Mesodermal cell (in vitro differentiated cells): ENCODE measurements at regions not wholly inside any gene's neighbourhood (a gene's known extent, or its start where the extent isn't known, plus 50 kb on each side); places are given as distances from the start of the nearest gene placed in this dataset.

Experiments
- H3K27ac ChIP-seq: 2 replicates; pipeline ENCODE4 v1.7.0; 2013; ENCODE audit warnings: mild to moderate bottlenecking, low read depth, low read length, moderate library complexity; ENCODE audit not compliant: severe bottlenecking
- H3K36me3 ChIP-seq: 2 replicates; pipeline ENCODE4 v1.7.1; 2013; ENCODE audit warnings: mild to moderate bottlenecking, low read length, moderate library complexity; ENCODE audit not compliant: control insufficient read depth, insufficient read depth
- H3K4me1 ChIP-seq: one replicate; pipeline ENCODE4 v1.7.1; 2013; ENCODE audit warnings: mild to moderate bottlenecking, low read length; ENCODE audit not compliant: insufficient read depth, control insufficient read depth, poor library complexity, severe bottlenecking
- H3K4me3 ChIP-seq: 2 replicates; pipeline ENCODE4 v1.7.0; 2013; ENCODE audit warnings: low read length, control low read depth, mild to moderate bottlenecking; ENCODE audit not compliant: insufficient read depth, poor library complexity, severe bottlenecking; ENCODE audit errors: extremely low read depth
- H3K9me3 ChIP-seq: 2 replicates; pipeline ENCODE4 v1.7.1; 2013; ENCODE audit warnings: mild to moderate bottlenecking, low read length, moderate library complexity; ENCODE audit not compliant: control insufficient read depth
- WGBS, 2 experiments: methylation state at CpG; one replicate each; pipeline ENCODE4 v1.1.5; 2013; ENCODE audit warnings: missing lambda C conversion rate in 2 of 2; ENCODE audit not compliant: insufficient coverage in 2 of 2; 5-methylcytosine and 5-hydroxymethylcytosine counted together

- no peaks in the 10 kb centered on the region for H3K36me3 ChIP-seq
- H3K9me3 ChIP-seq = no peaks in the 10 kb centered on the region
- no peaks in the 10 kb centered on the region for H3K4me1 ChIP-seq
- 91 to 93% methylated on average over 6 of the region's 7 CpGs for WGBS, 2 experiments
- H3K4me3 ChIP-seq = no peak overlapping the region
- no peak overlapping the region for H3K27ac ChIP-seq
These were observed 270.2 kb downstream of the SHOX2 start for GRCh38 chr3:157836022-157836421.

GRCh38 chr3:157832588-157832987, 273.6 kb downstream of the SHOX2 start:
- Histone ChIP-seq H3K9me3 (no peaks in the 10 kb centered on the region), H3K4me1 (no peaks in the 10 kb centered on the region), H3K4me3 (no peak overlapping the region), H3K27ac (no peak overlapping the region), H3K36me3 (no peaks in the 10 kb centered on the region)
- WGBS, 2 experiments = 100% methylated on average over 2 of the region's 3 CpGs; no CpG with 5 or more reads in 1 of the 2 experiments

GRCh38 chr3:157830556-157831236, 275.5 kb downstream of the SHOX2 start:
- 78 to 84% methylated on average over 5 of the region's 7 CpGs for WGBS, 2 experiments
- no peaks in the 10 kb centered on the region for H3K36me3 ChIP-seq

GRCh38 chr3:157829786-157830185, 276.4 kb downstream of the SHOX2 start:
- H3K4me1 ChIP-seq = no peaks in the 10 kb centered on the region
- no peak overlapping the region for H3K4me3 ChIP-seq
- no CpG with 5 or more reads among the region's 2 CpGs for WGBS, 2 experiments
- no peaks in the 10 kb centered on the region for H3K9me3 ChIP-seq
- H3K36me3 ChIP-seq = no peaks in the 10 kb centered on the region
- H3K27ac ChIP-seq = no peak overlapping the region

More at GRCh38 chr3:157830556-157831236, 275.5 kb downstream of the SHOX2 start:
- Histone ChIP-seq H3K4me1 (no peaks in the 10 kb centered on the region), H3K9me3 (no peaks in the 10 kb centered on the region), H3K27ac (no peak overlapping the region), H3K4me3 (no peak overlapping the region)

- no peaks in the 10 kb centered on the region for H3K4me1 ChIP-seq
- H3K9me3 ChIP-seq = no peaks in the 10 kb centered on the region
- H3K4me3 ChIP-seq = no peak overlapping the region
- WGBS, 2 experiments = 80 to 100% methylated on average over 1 to 2 of the region's 4 CpGs
- no peaks in the 10 kb centered on the region for H3K36me3 ChIP-seq
- no peak overlapping the region for H3K27ac ChIP-seq
These were observed 281.9 kb downstream of the SHOX2 start for GRCh38 chr3:157824281-157824680.

- H3K36me3 ChIP-seq = no peaks in the 10 kb centered on the region
- WGBS, 2 experiments = no CpG with 5 or more reads among the region's 1 CpG
- H3K4me3 ChIP-seq = no peak overlapping the region
- H3K9me3 ChIP-seq = no peaks in the 10 kb centered on the region
- H3K4me1 ChIP-seq = no peaks in the 10 kb centered on the region
- H3K27ac ChIP-seq = no peak overlapping the region
These were observed 283.2 kb downstream of the SHOX2 start for GRCh38 chr3:157823050-157823449.

GRCh38 chr3:157820157-157820517, 286.1 kb downstream of the SHOX2 start:
- Histone ChIP-seq H3K36me3 (no peaks in the 10 kb centered on the region), H3K4me1 (no peaks in the 10 kb centered on the region), H3K4me3 (no peak overlapping the region), H3K27ac (no peak overlapping the region), H3K9me3 (no peaks in the 10 kb centered on the region)

- H3K4me3 ChIP-seq = no peak overlapping the region
- 65 to 77% methylated on average over 1 to 4 of the region's 8 CpGs for WGBS, 2 experiments
- no peaks in the 10 kb centered on the region for H3K9me3 ChIP-seq
- H3K27ac ChIP-seq = no peak overlapping the region
- H3K36me3 ChIP-seq = no peaks in the 10 kb centered on the region
- H3K4me1 ChIP-seq = no peaks in the 10 kb centered on the region
These were observed 286.7 kb downstream of the SHOX2 start for GRCh38 chr3:157819270-157820156.

GRCh38 chr3:157816896-157817295, 289.3 kb downstream of the SHOX2 start:
- Histone ChIP-seq H3K27ac (no peak overlapping the region), H3K36me3 (no peaks in the 10 kb centered on the region), H3K9me3 (no peaks in the 10 kb centered on the region), H3K4me1 (no peaks in the 10 kb centered on the region), H3K4me3 (no peak overlapping the region)
- WGBS, 2 experiments = no CpG with 5 or more reads among the region's 1 CpG

- H3K36me3 ChIP-seq = no peaks in the 10 kb centered on the region
- no peaks in the 10 kb centered on the region for H3K4me1 ChIP-seq
- H3K27ac ChIP-seq = no peak overlapping the region
- no peaks in the 10 kb centered on the region for H3K9me3 ChIP-seq
- no peak overlapping the region for H3K4me3 ChIP-seq
These were observed 289.9 kb downstream of the SHOX2 start for GRCh38 chr3:157816296-157816695.

- Histone ChIP-seq H3K27ac (no peak overlapping the region), H3K4me3 (no peak overlapping the region), H3K36me3 (no peaks in the 10 kb centered on the region), H3K9me3 (no peaks in the 10 kb centered on the region), H3K4me1 (no peaks in the 10 kb centered on the region)
- 87 to 93% methylated on average over 2 to 3 of the region's 3 CpGs for WGBS, 2 experiments
These were observed 290.5 kb downstream of the SHOX2 start for GRCh38 chr3:157815739-157816138.
